ENCODE measurements at regions not wholly inside any gene's neighbourhood (a gene's known extent, or its start where the extent isn't known, plus 50 kb on each side); places are given as distances from the start of the nearest gene placed in this dataset.

DNA sequence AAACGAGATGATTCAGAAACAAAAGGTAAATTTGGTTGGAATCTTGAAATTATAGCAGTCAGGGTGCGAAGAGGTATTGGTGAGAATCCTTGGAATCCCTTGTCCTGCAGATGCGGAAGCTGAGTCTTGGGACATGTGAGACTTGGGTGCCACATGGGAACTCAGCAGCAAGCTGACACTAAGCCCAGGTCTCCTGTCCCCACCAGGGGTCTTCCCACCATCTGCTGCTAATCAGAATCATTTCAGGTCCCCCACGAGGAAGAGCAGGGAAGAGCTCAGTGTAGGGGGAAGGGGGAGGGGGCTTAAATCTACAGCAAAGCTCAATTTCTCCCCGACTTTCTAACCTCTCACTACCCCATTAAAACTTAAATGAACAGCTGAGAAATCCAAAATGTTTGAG, 126.1 kb upstream of the BMPER start:
- no peak for DNase-seq
- Mint-ChIP-seq H3K27me3 (ENCODE audit: unreplicated experiment) (peaks cover 3% of the 10 kb centered on the region), H3K36me3 (ENCODE audit: unreplicated experiment) (peaks cover 9% of the 10 kb centered on the region), H3K27ac (ENCODE audit: unreplicated experiment) (peak overlapping the region; percentile 52), H3K9me3 (ENCODE audit: unreplicated experiment) (peaks cover 4% of the 10 kb centered on the region), H3K4me1 (ENCODE audit: low read depth, unreplicated experiment) (peaks cover 33% of the 10 kb centered on the region), H3K4me3 (ENCODE audit: unreplicated experiment) (peak overlapping the region; percentile 20)
- TF ChIP-seq, protein P1, sequence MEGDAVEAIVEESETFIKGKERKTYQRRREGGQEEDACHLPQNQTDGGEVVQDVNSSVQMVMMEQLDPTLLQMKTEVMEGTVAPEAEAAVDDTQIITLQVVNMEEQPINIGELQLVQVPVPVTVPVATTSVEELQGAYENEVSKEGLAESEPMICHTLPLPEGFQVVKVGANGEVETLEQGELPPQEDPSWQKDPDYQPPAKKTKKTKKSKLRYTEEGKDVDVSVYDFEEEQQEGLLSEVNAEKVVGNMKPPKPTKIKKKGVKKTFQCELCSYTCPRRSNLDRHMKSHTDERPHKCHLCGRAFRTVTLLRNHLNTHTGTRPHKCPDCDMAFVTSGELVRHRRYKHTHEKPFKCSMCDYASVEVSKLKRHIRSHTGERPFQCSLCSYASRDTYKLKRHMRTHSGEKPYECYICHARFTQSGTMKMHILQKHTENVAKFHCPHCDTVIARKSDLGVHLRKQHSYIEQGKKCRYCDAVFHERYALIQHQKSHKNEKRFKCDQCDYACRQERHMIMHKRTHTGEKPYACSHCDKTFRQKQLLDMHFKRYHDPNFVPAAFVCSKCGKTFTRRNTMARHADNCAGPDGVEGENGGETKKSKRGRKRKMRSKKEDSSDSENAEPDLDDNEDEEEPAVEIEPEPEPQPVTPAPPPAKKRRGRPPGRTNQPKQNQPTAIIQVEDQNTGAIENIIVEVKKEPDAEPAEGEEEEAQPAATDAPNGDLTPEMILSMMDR (IDR thresholded peaks at IDR 0.05; ENCODE audit: partially characterized antibody, unreplicated experiment), result no peak

DNA sequence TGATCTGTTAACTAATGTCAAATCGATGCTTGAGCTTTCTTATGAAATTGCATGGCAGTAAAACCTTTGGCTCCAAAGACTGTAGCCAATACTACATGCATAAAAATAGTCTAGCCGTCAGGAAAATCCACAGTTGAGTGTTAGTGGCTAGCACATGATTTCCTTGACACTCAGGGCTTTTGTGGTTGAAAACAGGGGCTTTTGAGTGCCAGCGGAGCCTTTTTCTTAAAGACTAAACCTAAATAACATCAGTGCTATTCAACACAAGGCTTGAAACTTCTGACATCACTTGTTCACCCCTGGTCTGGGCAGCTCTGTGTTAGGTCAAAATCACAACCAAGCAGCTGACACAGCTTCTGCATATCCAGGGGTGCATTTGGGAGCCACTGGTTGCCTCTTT, 124.2 kb upstream of the BMPER start:
- TF ChIP-seq, protein P1 (IDR thresholded peaks at IDR 0.05; ENCODE audit: partially characterized antibody, unreplicated experiment), result no peak
- Mint-ChIP-seq H3K9me3 (ENCODE audit: unreplicated experiment) (peaks cover 7% of the 10 kb centered on the region), H3K27me3 (ENCODE audit: unreplicated experiment) (peaks cover 3% of the 10 kb centered on the region), H3K27ac (ENCODE audit: unreplicated experiment) (no peak overlapping the region), H3K4me3 (ENCODE audit: unreplicated experiment) (no peak overlapping the region), H3K4me1 (ENCODE audit: low read depth, unreplicated experiment) (peaks cover 26% of the 10 kb centered on the region), H3K36me3 (ENCODE audit: unreplicated experiment) (peaks cover 13% of the 10 kb centered on the region)
- no peak for DNase-seq

DNA sequence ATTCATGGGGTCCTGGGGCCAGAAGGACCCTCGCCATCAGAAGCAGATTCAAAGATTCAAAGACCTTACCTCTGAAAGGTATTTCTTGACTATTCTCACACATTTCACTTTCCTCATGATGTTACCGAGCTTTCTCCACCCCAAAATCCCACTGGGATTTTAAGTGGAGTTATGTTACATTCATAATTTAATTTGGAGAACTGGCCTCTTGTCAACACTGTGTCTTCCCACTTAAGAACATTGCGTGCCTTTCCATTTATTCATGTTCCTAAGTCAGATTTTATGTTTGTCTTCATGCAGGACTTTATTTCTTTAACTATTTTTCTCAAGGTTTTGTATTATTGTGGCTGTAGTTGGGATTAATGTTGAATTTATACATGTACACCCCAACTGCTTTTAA, 123.5 kb upstream of the BMPER start:
- Mint-ChIP-seq H3K9me3 (ENCODE audit: unreplicated experiment) (peaks cover 7% of the 10 kb centered on the region), H3K27me3 (ENCODE audit: unreplicated experiment) (peaks cover 3% of the 10 kb centered on the region), H3K36me3 (ENCODE audit: unreplicated experiment) (peaks cover 17% of the 10 kb centered on the region), H3K27ac (ENCODE audit: unreplicated experiment) (no peak overlapping the region), H3K4me3 (ENCODE audit: unreplicated experiment) (no peak overlapping the region), H3K4me1 (ENCODE audit: low read depth, unreplicated experiment) (peaks cover 26% of the 10 kb centered on the region)
- TF ChIP-seq, protein P1 (IDR thresholded peaks at IDR 0.05; ENCODE audit: partially characterized antibody, unreplicated experiment), result no peak
- no peak for DNase-seq

DNA sequence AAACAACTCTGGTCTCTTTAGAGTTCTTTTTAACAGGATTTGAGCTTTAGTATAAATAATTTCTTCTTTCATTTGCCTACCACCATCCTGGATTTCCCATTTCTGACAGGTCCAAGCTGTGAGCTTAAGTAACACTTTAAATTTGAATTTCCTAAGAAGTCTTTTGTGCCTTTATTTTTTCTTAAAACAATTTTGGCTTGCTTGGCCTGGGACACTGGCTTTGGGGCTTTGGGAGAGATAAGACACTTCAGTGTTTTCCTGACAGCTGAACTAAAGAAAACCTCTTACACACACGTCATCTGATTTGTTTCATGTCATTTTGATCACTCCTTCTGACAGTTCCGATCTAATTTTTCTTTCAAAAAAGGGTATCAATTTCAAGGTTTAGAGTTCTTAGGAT, 121.3 kb upstream of the BMPER start:
- Mint-ChIP-seq H3K9me3 (ENCODE audit: unreplicated experiment) (peaks cover 7% of the 10 kb centered on the region), H3K4me3 (ENCODE audit: unreplicated experiment) (no peak overlapping the region), H3K36me3 (ENCODE audit: unreplicated experiment) (peaks cover 17% of the 10 kb centered on the region), H3K4me1 (ENCODE audit: low read depth, unreplicated experiment) (peaks cover 22% of the 10 kb centered on the region), H3K27me3 (ENCODE audit: unreplicated experiment) (peaks cover 3% of the 10 kb centered on the region), H3K27ac (ENCODE audit: unreplicated experiment) (no peak overlapping the region)
- no peak for DNase-seq
- TF ChIP-seq, protein P1 (IDR thresholded peaks at IDR 0.05; ENCODE audit: partially characterized antibody, unreplicated experiment), result no peak

DNA sequence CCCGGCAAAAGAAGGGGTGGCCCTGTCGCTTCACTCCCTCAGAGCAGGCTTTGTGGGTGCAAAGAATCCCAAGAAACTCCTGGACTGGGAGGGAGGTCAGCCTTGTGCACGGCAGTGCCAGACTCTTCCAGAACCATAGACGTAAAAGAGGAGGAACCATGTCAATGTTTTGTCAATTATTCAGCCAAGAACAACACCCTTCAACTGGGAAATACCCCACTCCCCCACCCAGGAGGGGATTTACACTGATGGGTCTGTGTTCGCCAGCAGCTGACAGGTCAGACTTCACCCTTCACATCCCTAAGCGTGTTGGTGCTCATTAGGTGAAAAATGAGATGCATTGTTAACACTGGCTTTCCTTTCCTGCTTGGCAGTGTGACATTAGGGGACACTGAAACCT, 116.8 kb upstream of the BMPER start:
- Mint-ChIP-seq H3K4me1 (ENCODE audit: low read depth, unreplicated experiment) (peaks cover 6% of the 10 kb centered on the region), H3K4me3 (ENCODE audit: unreplicated experiment) (no peak overlapping the region), H3K27me3 (ENCODE audit: unreplicated experiment) (peaks cover 2% of the 10 kb centered on the region), H3K27ac (ENCODE audit: unreplicated experiment) (no peak overlapping the region), H3K9me3 (ENCODE audit: unreplicated experiment) (peaks cover 5% of the 10 kb centered on the region), H3K36me3 (ENCODE audit: unreplicated experiment) (peaks cover 19% of the 10 kb centered on the region)
- TF ChIP-seq, protein P1 (IDR thresholded peaks at IDR 0.05; ENCODE audit: partially characterized antibody, unreplicated experiment), result no peak
- no peak for DNase-seq
